Stimulated activated CD4-positive, alpha-beta T cell treated with anti-CD3 and anti-CD28 coated beads, Interleukin-1b, Interleukin-23, amount 100 ng/mL, for 4 hours (primary cell): ENCODE measurements at regions not wholly inside any gene's neighbourhood (a gene's known extent, or its start where the extent isn't known, plus 50 kb on each side); places are given as distances from the start of the nearest gene placed in this dataset.
"Not testable (repeated sequence)": the region's sequence is repeated elsewhere in the genome, so short reads cannot be mapped to it uniquely, and the experiment has no call there.

Experiments used
- DNase-seq, 2 donors: peaks; one replicate each; pipeline ENCODE4 v3.0.0-alpha.2; 2020; ENCODE audit warnings: low read depth in 2 of 2

DNA sequence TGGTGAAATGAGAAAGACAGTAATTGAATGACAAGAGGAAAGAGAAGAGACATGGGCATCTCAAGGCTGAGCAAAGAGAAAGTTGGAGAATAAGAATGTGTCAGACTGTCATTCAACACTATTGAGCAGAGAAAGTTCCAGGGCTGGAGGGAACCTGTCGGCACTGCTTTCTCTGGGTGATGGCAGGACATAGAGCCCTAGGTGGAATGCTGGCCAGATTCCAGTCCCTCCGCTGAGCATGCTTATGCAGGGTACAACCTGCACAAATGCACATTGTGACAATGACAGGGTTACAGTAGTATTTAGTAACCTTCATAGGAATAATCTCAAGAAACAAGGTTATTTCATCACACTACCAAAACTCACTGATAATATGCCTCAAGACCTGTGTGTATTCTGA, 582.8 kb downstream of the ADCYAP1 start:
- no peak for DNase-seq

DNA sequence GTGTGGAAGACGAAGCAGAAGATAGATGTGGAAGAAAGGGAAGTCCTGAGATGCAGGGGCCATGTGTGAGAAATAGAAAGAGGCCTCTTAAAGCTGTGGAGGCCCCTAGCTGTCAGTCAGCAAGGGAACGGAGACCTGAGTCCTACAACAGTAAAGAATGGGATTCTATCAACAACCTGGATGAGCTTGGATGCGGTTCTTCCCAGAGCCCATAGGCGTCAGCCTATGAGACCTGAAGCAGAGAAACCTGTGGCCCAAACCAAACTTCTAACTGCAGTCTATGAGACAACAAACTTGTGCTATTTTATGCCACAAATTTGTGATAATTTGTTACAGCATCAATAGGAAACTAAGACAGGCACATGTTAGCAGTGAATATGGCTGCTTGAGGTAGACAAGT, 583.7 kb downstream of the ADCYAP1 start:
- DNase-seq: no peak

DNA sequence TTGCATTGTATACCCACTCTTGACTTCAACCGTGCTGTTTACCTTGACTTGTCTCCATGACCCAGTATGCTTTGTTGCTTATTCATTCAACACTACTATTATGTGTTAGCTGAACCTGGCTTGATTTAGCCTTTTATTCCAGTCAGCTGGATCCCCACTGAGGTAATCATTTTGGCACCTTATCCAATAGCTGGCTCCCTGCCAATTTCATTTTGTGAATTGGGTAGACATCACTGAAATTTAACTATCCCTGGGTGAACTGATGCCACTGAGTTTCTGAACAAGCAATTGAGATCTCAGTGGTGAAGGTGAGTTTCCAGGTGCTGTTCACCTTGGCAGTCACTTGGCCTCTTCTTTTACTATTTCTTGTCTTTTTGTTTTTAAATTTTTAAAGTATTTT, 584.3 kb downstream of the ADCYAP1 start:
- no peak for DNase-seq

DNA sequence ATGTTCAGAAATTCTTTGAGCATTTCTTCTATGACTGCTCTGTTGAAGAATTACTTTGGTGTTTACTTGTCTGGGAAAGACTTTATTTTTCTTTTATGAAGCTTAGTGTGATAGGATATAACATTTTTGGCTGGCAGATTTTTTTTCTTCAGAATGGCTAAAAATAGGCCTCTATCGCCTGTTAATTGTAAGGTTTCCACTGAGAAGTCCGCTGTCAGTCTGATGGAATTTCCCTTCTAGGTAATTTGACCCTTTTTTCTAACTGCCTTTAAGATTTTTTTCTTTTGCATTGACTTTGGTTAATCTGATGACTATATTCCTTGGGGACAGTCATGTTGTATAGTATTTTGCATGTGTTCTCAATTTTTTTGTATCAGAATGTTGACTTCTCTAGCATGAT, 590.7 kb downstream of the ADCYAP1 start:
- no peak for DNase-seq

DNA sequence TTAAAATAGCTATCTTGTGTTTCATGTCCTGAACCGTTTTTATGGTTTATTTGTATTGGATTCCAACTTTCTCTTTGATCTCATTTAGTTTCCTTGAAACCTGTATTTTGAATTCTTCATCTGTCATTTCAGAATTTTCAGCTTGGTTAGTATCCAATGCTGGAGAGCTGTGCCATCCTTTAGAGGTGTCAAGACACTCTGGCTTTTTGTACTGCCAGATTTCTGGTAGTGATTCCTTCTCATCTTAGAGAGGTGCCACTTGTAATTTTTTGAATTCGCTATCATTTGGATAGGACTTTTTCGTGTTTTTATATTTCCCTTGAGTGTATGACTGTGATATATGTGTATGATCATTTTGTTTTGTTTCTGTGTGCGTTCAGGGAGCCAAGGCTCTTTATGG, 591.4 kb downstream of the ADCYAP1 start:
- DNase-seq: no peak

DNA sequence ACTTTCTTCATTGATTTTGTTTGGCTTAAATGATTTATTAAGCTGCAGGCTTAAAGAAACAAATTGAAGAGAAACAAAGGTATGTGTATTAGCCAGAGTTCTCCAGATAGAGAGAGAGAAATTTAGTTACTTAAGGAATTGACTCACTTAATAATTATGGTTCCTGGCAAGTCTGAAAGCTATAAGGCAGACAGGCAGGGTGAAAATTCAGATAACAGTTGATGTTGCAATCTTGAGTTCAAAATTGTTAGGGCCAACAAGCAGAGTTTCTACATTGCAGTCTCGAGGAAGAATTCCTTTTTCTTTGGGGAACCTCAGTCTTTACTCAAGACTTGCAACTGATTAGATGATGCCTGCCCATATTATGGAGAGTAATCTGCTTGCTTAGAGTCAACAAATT, 593.5 kb downstream of the ADCYAP1 start:
- no peak for DNase-seq

DNA sequence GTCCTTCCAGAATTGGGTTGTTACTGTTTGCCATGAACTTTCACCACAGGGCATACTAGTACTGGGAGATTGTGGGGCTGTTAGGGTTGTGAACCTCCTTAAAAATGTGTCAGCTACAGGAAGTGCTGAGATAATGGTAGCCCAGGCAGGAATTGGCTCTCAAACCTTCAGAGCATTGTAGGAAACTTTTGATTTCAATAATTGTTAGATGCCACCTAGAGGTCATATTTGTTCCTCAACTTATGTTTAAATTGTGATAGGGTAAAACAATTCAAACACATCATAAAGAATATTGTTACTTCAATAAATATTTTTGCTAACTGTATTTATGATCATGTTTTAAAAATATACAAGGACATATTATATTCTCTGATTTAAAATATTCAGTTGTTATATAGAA, 594.6 kb downstream of the ADCYAP1 start:
- no peak for DNase-seq

DNA sequence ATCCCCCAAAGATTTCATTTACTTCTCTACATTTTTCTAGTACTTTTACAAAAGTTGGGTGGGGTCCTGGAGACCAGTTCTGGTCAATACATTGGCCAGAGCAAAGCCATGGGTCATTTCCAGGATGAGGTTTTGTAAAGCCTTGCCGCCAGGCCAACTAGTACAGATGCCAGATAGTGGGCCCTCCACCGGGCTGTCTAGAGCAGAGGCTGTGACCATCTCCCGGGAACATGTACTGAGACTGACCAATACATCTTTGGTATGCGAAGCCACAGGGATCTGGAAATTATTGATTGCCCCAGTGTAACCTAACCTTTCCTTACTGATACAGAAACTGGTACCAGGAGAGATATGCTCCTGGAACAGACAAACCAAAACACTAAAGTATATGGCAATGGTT, 599.2 kb downstream of the ADCYAP1 start:
- DNase-seq: no peak

DNA sequence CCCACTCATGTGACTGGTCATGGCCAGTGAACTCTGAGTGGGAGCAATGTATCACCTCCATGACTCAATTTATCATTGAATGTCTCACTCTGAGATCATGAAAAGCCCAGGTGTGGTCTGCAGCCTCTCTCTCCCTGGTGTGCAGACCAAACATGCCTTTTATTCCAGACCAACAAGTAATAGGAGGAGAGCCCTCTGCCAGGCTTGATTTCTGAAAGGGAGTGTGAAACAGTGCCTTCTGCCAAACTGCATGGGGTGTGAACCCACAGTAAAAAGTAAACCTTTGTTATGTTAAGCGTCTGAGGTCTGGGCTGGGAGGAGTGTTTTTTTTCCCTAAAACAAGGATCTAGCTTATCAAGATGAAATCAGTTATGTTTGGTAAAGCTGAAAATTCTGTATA, 601.2 kb downstream of the ADCYAP1 start:
- DNase-seq: no peak

DNA sequence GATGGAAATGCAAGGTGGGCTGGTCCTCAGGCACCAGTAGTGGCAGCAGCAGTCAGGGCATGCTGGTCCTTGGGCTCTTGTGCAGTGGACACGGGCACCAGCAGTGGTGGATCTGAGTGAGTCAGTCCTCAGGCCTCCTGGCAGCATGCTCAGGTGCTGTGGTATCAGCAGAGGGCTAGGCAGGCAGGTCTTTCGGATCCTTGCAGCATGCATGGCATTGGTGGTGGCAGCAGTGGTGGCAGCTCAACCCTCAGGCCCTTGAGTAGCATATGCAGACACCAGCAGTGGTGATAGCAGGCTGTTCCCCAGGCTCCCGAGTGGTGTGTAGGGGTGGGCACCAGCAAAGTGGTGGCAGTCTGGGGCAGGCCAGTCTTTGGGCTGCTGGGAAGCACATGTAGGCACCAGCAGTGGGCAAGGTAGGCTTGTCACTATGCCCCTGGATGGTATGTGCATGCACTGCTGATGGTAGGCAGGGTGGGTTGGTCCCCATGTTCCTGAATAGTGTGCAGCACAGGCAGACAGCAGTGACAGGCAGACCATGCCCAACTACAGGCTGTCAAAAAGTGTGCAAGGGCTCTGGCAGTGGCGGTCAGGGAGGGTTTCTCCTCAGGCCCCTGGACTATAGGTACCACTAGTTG, 606.0 kb downstream of the ADCYAP1 start:
- DNase-seq: no peak

DNA sequence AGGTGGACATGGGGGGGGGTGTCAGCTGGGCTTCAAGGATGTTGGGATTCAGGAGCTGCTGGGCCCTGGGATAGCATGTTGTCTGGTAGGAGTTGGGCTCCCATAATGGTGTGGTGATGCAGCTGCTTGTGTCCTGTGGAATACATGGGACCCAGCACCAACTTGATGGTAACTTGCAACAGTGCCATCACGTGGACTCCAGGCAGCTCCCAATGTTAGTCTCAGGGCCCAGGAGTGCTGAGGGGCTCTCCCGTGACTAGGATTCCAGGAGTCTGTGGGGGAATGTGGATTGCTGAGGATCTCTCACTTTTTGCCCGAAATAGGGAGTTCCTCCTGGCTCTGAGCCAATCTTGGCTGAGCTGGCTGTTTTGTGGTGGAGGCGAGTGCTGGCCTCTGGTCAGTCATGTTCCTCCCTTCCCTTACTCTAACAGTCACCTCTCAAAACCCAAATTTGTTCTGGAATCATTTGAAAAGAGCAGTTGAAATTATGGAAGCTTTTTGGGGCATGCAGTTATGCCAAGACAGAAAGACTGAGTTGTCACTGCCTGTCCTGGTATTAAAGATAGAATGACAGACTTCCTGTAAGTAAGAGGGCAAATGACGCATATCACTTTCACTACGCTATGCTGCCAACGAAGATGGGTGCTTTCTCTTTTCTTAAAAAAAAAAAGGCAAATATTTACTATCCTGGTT, 607.1 kb downstream of the ADCYAP1 start:
- DNase-seq: no peak

DNA sequence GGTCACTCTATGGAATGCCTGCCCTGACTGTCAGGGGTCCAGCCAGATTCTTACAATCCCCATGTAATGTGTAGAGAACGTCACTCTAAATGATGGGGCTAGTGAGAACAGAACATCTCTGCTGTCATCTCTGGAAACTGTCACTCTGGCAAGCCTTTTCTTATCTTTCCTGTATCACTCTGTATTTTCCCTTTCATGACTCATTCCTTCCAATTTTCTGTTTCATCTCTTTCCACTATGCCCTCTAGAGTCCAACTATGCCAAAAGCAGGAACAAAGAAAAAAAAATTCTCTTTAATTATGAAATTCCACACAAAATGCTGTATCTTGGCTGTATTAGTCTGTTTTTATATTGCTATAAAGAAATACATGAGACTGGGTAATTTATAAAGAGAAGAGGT, 608.8 kb downstream of the ADCYAP1 start:
- no peak for DNase-seq

DNA sequence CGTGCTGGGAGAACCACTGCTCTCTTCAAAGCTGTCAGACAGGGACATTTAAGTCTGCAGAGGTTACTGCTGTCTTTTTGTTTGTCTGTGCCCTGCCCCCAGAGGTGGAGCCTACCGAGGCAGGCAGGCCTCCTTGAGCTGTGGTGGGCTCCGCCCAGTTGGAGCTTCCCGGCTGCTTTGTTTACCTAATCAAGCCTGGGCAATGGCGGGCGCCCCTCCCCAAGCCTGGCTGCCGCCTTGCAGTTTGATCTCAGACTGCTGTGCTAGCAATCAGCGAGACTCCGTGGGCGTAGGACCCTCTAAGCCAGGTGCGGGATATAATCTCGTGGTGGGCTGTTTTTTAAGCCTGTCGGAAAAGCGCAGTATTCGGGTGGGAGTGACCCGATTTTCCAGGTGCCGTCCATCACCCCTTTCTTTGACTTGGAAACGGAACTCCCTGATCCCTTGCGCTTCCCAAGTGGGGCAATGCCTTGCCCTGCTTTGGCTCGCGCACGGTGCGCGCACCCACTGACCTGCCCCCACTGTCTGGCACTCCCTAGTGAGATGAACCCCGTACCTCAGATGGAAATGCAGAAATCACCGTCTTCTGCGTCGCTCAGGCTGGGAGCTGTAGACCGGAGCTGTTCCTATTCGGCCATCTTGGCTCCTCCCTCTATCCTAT, 617.0 kb downstream of the ADCYAP1 start:
- not testable (repeated sequence) for DNase-seq

DNA sequence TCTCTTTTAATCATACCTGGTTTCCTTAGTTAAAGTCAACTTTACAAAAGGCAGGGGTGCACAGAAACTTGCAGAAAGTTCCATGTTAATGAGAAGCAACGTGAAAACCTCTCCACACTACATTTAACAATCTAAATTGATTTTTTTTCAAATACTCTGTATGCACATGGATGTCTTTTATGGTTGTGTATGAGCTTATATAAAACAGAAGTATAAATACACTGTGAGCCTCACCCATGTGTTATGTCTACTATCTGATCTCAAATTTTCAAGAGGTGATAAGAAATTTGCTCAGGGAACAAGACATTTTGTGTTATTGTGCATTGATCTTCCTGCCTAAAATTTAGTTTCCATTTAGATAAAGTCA, 617.6 kb downstream of the ADCYAP1 start:
- no peak for DNase-seq

DNA sequence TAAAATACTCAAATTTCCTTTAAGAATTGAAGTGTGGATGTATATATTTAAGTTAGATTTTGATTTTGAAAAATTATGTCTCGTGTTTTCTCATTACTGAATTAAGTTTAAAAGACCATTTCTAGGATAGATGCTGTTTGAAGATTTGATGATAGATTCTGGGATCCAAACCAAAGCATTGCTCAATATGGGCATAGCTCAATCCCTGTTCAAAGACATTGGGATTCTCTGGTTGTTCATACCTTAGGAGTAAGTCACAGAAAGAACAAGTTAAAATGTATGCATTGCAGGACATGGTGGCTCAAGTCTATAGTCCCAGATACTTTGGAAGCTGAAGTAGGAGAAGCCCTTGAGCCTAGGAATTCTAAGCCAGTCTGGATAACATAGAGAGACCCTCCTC, 622.3 kb downstream of the ADCYAP1 start:
- DNase-seq: no peak

DNA sequence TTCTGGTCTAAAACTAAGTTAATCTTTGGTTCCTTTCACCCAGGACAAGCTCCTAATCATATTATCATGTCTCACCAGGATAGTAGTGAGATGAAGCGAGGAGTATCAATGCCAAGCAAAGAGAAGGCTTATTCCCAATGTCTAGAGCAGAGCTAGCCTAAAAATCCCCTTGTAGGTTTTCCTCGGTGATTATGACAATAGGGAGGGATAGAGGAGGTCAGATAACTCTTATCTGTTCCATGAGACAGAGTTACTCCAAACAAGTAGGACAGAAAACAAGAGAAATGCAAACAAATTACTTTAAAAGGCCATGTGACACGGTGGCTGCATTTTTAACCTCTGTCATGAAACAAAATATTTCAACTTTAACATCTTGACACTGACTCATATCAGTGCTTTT, 623.1 kb downstream of the ADCYAP1 start:
- DNase-seq: no peak

DNA sequence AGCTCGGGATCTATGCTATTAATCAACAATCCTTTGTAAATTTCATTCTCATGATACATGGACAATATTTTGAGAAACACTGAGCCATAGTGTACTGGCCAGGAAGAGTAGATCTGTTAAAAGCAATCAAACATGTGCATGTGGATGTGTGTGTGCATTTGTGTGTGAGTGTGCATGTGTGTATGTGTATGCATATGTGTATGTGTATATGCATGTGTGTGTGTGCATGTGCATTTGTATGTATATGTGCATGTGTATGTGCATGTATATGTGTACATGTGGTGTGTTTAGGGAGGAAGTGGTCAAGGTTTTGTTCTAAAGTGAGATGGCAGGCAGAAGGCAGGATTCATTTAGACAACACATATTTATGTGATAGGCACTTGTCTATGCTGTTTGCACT, 623.8 kb downstream of the ADCYAP1 start:
- DNase-seq: no peak

DNA sequence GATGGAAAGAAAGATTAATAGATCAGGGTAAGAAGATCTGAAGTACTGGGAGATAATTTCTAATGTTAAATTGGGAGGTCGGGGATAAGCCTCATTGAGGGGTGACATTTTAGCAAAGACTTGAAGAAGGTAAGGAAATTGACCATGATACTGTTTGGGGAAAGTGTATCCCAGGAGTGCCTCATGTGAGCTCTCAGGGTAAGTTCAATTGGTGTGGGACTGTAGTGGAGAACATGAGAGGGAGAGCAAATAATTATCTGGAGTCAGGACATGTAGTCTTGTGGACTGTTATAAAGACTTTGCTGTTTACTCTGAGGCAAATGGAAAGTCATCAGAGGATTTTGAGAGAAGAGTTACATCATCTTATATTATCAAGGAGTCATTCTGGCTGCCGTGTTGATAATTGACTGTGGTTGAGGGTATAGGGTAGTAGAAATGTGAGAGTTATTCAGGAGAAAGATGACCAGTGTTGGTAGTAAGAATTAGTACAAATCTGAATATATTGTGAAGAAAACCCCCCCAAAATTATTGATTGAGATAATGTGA, 624.4 kb downstream of the ADCYAP1 start:
- DNase-seq: no peak

DNA sequence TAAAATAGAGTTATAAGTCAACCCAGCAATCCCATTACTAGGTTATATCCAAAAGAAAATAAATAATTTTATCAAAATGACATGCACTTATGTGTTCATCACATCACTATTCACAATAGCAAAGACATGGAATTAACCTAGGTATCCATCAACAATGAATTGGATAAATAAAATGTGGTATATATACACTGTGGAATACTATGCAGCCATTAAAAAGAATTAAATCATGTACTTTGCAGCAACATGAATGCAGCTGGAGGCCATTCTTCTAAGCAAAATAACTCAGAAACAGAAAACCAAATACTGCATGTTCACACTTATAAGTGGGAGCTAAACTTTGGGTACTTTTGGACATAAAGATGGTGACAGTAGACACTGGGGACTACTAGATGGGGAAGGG, 626.0 kb downstream of the ADCYAP1 start:
- no peak for DNase-seq

DNA sequence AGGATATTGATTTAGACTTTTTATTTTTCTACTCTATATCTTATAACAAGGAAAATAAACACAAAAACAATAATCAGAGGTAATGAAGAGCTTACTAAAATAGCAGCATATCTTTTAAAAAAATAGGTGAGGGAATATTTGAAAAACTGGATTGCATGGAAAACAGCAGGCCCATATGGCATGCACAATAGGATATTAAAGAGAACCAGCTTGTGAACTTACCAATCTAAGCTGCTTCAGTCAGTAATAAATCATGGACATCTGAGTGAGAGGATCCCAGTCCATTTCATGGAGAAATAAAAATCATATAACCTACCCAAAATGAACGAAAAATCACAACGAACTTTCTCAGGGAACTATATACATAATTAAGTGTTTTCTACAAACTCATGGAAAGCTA, 634.6 kb downstream of the ADCYAP1 start:
- DNase-seq: no peak

DNA sequence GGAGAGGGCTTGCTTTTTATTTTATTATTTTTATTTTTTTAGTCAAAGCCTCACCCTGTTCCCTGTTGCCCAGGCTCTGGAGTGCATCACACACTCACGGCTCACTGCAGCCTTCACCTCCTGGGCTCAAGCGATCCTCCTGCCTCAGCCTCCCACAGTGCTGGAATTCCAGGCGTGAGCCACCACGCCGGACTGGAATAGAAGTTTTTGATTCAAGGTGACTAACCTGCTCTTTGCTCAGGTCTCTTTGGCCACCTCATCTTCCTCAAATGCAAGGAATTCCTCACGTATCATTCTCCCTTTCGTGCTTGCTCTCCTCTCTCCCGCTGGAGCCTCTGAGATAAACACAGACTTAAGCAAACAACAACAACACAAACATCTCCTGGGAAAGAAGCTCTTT, 636.8 kb downstream of the ADCYAP1 start:
- no peak for DNase-seq

DNA sequence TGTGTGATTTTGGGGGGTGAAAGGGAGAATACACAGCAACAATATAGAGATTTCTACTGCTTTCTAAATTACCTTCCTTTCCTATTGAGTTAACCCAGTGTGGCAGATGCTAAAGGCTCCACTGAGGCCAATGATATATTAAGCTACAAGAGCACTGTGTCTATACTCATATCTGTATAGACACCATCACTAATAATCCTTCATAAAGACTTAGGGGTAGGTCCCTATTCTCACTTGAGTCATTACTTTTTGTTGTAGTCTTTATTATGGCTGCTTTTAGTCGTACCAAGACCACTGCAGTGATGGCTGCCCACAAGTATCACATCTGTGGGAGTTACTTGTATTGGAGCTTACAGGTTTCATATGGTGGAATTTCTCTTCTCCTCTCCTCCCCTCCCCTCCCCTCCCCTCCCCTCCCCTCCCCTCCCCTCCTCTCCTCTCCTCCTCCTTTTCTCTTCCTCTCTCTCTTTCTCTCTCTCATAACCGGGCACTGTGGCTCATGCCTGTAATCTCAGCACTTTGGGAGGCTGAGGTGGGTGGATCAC, 637.6 kb downstream of the ADCYAP1 start:
- no peak for DNase-seq

DNA sequence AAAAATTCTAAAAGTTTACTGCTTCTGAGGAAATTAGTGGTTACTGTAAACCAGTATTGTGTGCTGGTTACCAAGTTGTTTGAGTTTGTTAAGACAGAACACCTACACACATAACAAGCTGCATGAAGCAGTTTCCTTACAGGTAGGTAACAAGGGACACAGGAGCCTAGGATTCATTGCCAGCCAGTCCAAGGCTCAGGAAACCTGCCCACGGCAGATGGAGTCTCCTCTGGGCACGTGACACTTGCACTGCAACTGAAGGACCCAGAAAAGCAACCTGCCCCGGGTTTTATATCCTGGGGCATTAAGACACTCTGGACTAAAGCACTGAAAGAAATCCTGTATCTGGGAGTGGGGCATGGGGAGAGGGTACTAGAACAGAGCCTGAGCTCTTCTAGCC, 639.3 kb downstream of the ADCYAP1 start:
- no peak for DNase-seq
